HG03280 (cell line): ENCODE measurements at regions not wholly inside any gene's neighbourhood (a gene's known extent, or its start where the extent isn't known, plus 50 kb on each side); places are given as distances from the start of the nearest gene placed in this dataset.

Experiments
- ATAC-seq: cut with Tn5 transposase; IDR thresholded peaks from one replicate; pipeline ENCODE4 v1.9.1; 2021; ENCODE audit warnings: mild to moderate bottlenecking, moderate library complexity; ENCODE audit not compliant: unreplicated experiment

- ATAC-seq: no peak
Measured at GRCh38 chr14:96637521-96637920, 135.3 kb downstream of the PAPOLA start.

DNA sequence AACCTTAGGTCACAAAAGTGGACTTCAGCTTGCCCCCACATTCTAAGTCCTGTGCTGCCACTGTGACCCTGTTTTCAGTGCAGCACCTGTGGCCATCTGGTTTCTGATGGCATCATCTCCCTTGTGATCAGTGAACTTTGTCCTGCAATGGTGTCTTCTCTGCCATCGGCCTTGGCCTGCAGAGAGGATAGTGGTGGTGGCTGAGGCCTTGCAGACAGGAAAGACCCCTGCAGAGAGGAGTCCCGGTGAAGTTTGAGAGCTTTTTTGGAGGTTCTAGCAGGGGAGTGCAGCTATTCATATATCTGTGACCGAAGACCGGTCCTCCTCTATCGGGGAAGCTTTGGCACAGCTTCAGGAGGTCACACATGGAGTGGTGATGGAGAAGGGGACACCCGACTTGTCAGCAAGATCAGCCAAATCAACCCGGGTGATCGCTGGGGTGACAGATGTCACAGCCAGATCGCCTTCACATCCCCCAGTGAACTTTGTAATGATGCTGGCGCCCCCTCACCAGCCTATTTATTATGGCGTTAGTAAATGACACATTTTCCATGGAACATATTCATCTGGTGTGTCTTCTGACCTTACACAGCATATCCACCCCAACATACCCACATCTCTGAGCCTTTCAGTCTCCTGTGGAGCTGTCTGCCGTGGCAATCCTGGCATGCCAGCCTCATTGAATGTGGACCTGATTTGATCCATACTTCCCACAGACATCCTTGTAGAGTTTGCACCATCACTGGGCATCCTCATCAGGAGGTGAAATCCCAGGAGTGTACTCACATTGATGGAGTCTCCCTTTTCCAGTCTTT lies 136.1 kb downstream of the PAPOLA start:
- no peak for ATAC-seq

DNA sequence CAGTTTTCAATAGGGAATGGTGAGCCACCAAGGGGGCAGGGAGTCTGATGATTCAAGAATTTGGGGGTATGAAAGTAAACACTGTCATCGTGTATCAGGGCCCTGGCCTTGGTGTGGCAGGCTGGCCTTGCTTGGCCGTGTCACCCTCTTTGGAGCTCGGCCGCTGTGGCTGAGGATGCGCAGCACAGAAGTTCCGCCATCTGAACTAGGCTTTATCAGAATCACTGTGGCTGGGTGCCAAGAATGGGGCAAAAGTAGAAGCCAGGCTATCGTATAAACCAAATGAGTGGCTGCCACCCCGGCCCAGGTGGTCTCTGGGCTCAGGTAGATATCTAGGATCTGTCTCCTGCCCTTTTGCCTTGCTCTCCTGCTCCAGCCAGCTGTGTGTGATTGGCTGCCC lies 137.4 kb downstream of the PAPOLA start:
- ATAC-seq: no peak

- no peak for ATAC-seq
Measured at GRCh38 chr14:96648506-96649326, 146.5 kb downstream of the PAPOLA start.

GRCh38 chr14:96649327-96649601 lies 147.1 kb downstream of the PAPOLA start:
- ATAC-seq: no peak

GRCh38 chr14:96653597-96653996 lies 143.6 kb upstream of the VRK1 start:
- no peak for ATAC-seq

DNA sequence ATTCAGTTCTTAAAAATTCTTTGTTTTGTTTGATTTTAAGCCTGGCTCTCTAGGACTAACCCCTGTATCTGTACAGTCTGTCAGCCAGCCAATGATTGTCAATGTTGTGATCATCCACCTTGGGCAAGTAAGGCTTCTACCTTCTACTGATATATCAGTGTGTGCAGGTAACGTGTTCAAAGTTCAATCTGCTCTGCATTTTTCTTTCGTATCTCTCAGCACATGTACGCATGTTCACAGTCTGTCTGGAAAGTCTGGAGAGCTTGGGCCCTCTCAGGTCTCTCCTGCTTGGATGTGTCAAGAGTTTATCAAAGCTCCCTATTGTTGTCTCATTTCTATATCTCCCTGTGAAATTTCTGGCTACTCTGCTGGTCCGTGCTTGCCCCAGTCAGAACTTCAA lies 138.6 kb upstream of the VRK1 start:
- no peak for ATAC-seq

- no peak for ATAC-seq
Measured at GRCh38 chr14:96660123-96660522, 137.1 kb upstream of the VRK1 start.

DNA sequence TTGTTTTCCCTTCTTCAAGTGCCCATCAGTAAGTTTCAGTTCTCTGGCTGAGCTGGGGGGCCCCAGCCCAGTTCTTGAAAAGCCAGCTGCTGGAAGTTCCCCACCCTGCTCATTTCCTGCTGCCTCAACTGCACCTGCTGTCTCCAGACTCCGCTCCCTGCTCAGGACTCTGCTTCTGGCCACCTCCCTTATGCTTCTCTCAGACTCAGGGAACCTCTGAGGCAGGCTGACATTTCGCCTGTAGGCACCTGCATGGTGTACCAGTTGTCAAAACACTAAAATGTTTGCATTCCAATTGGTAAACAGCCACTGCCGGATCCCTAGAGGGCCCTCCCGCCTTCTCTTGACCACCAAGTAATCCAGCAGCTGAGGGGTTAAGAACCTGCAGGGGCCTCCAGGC lies 136.5 kb upstream of the VRK1 start:
- ATAC-seq: no peak

DNA sequence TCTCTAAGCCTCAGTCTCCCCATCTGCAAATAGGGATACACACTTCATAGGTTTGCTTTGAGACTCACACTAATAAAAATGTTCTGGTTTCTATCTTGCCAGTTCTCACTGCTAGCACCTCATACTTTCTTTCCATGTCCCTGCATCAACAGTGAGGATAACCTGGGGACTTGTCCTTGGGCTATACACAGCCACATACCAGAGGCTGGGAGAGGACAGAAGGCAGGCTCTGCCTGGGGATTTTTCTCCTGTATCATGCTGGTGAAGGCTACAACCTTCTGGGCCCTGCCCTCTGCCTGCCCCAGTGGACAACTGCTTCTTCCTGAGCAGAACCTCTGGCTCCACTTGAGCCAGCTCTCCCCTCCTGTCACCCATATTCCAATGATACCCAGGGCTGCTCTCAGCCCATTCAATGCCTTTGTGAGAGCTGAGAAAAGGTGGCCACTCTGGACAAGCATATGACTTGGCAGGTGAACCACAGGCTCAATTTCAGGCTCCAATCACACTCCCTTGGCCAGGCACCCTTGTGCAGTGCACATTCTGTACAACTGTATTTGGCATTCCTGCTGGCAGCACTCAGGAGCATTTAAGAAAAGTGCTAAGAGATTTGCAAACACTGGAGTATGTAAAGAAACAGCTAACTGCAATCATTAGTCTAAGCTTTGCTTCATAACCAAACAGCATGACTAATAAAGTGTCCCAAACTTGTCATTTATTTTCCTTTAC lies 135.8 kb upstream of the VRK1 start:
- no peak for ATAC-seq

DNA sequence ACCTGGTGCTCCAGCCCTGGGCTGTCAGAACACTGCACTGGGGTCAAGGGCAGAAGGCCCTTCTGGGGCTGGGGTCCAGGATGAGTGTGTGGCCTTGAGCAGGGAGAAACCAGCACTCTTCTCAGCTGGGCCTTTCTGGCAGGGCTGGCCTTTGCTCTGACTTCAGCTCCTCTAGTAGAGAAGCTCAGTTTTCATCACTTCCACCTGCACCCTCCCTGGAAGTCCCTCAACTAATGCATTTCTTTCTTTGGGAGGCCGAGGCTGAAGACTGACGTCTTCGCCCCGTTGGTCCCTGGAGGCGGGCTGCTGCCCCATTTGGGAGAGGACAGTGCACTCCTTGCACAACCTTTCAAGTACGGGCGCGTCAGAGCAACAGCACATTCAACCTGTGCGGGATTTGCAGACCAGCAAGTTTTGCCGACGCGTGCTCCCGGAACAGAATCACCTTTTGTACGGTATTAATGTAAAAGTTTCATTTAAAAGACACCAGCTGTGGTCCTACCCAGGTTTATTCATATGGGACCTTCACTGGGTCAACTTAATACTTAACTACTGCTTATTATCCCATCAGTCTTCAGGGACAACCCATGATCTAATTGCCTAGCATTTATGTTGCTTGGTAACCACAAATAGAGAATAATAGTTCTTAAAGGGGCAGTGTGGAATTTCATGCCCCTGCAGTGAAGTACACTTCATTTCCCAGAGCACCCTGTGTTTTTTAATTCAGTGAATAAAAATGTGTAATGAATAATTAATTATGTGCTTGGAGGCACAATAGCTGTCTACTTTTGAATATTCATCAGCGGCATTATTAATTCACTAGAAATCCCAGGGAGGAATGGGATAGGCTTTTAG lies 134.8 kb upstream of the VRK1 start:
- no peak for ATAC-seq

GRCh38 chr14:96663076-96663475 lies 134.1 kb upstream of the VRK1 start:
- no peak for ATAC-seq

- ATAC-seq: no peak
Measured at GRCh38 chr14:96663491-96664067, 133.6 kb upstream of the VRK1 start.

- no peak for ATAC-seq
Measured at GRCh38 chr14:96666088-96666487, 131.1 kb upstream of the VRK1 start.

DNA sequence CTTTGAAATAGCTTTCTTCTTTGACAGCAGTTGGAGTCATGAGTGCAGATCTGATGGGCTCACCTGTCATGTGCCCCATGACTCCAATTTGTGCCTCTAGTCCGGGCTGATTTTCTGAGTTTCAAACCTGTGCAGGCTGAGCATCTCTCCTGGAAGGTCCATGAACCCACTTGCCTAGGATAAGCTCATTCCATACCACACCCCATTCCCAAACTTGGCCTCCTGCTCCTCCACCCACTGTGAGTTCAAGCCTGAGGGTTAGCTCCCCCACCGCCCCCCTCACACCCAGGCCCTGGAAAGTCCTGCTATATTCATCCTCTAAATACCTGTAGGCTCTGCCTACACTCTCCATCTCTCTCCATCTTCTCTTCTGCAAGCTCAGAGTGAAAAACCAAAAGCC lies 126.8 kb upstream of the VRK1 start:
- ATAC-seq: no peak

DNA sequence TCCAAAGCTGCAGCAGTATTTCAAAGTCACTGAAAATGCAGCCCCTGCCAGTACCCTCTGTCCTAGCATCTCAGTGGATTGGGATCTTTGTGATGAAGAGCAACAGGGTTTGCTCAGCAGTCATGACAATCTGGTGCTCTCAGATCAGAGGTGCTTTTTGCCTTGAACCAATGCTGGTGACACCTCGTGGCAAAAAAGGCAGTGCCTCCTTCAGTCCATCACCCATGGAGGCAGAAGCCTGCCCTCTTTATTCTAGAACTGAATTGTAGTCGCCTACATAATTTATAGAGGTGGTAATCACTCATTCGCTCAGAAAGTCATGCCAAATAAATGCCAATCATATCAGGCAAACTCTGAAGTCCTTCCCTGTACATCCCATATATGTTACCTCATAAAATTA lies 126.0 kb upstream of the VRK1 start:
- ATAC-seq: no peak

DNA sequence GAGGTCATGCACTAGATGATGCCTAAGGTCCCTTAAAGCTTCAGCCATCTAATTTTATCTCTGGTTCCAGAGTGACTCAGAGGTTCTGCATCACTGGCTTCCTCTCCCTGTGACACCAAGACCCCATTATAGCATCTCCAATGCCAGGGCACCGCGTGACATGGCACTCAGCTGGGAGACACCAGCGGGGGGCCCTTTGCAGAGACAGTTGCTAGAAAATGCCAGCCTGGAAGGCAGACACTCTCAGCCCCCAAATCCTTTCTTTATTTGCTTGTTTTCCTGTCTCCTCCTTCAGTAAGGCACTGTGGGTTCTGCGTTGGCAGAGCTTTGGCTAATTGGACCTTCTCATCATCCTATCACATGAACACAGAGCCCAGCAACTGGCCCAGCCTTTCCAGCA lies 123.5 kb upstream of the VRK1 start:
- ATAC-seq: no peak

GRCh38 chr14:96674121-96674520 lies 123.1 kb upstream of the VRK1 start:
- ATAC-seq: no peak

DNA sequence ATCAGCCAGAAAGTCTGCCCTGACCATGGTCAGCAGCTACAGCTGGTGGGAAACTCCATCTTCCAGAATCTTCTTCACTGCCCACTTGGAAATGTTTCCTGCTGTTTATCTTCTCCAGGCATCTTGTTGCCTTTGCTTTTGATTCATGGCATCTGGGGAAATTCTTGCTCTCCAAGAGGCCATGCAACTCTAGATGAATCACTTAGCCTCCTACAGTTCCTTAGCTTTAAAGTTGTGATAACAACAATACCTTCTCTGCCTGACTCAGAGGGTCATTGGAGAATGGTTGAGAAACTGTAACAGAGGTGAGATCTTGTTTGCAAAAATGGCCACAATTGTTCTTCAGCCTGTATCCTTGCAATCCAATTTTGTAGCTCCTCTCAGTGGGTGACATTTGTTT lies 121.0 kb upstream of the VRK1 start:
- no peak for ATAC-seq

- ATAC-seq: no peak
Measured at GRCh38 chr14:96681829-96682228, 115.4 kb upstream of the VRK1 start.

GRCh38 chr14:96682401-96682800 lies 114.8 kb upstream of the VRK1 start:
- no peak for ATAC-seq
